Spleen (tissue), 7 donors: ENCODE measurements at regions not wholly inside any gene's neighbourhood (a gene's known extent, or its start where the extent isn't known, plus 50 kb on each side); places are given as distances from the start of the nearest gene placed in this dataset.

ENCODE experiments used
- CTCF ChIP-seq, 11 experiments: fragments of 200-600 bp in 7 of 11; fragments of 450-650 bp in 4 of 11; sonication (generic) in 4 of 11; IDR thresholded peaks in 8 of 11; conservative IDR thresholded peaks in 3 of 11; 1 replicate in 7 of 11; 2 replicates in 4 of 11; pipeline versions ENCODE4 v1.4.0 to v1.8.0; 2016 to 2021; ENCODE audit warnings: antibody characterized with exemption in 11 of 11, inconsistent platforms in 4 of 11, mild to moderate bottlenecking in 1 of 11
- POLR2AphosphoS5 ChIP-seq, 3 donors: sonication (generic); formaldehyde crosslinking; IDR thresholded peaks; one replicate each; pipeline ENCODE4 v1.5.1; 2017; ENCODE audit warnings: antibody characterized with exemption in 3 of 3
- donor health status: DM: no; HTN: no; CAD: no; lungs with moderate emphysema.
- donor health status: DM: no; HTN: no; CAD: no.
- donor health status: DM: no; HTN: no; CAD: no.

DNA sequence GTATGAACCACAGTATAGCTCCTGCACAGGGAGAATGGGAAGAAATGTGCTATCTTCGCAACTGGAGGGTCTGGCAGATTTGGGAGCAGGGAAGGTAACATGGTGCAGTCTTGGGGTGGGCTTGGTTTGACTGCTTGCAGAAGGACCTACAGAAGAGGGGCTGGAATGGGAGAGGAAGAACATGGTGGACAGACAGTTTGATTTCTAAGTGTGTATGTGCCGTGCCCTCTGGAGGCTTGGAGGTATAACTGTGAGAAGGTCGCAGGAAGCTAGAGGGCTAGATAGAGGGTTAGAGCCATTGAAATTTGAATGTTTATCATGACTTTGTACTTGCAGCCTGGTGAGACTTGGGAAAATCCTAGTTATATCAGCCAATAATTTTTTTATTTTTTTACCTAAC is 169.2 kb downstream of the SQOR start:
- no peak for TF ChIP-seq CTCF (IDR thresholded peaks at IDR 0.05 in 8 of 11, conservative IDR thresholded peaks at IDR 0.05 in 3 of 11)
- no peak for TF ChIP-seq POLR2AphosphoS5 (IDR thresholded peaks at IDR 0.05)
